ENCODE measurements at regions not wholly inside any gene's neighbourhood (a gene's known extent, or its start where the extent isn't known, plus 50 kb on each side); places are given as distances from the start of the nearest gene placed in this dataset.

- DNase-seq = no peak
Measured at GRCh38 chr22:27128461-27129085, 471.2 kb downstream of the MIAT start.

GRCh38 chr22:27129266-27129665 lies 471.9 kb downstream of the MIAT start:
- no peak for DNase-seq

- DNase-seq = no peak
Measured at GRCh38 chr22:27130906-27131305, 473.5 kb downstream of the MIAT start.

GRCh38 chr22:27131346-27131745 lies 474.0 kb downstream of the MIAT start:
- no peak for DNase-seq

- DNase-seq = no peak
Measured at GRCh38 chr22:27132400-27132799, 475.0 kb downstream of the MIAT start.

GRCh38 chr22:27133019-27133431 lies 475.6 kb downstream of the MIAT start:
- DNase-seq = no peak

- no peak for DNase-seq
Measured at GRCh38 chr22:27133681-27134314, 476.4 kb downstream of the MIAT start.

GRCh38 chr22:27134315-27134701 lies 476.9 kb downstream of the MIAT start:
- no peak for DNase-seq

GRCh38 chr22:27135031-27135981 lies 477.9 kb downstream of the MIAT start:
- DNase-seq = no peak

GRCh38 chr22:27136596-27136995 lies 479.2 kb downstream of the MIAT start:
- no peak for DNase-seq

- DNase-seq = no peak
Measured at GRCh38 chr22:27137871-27138337, 480.5 kb downstream of the MIAT start.

- DNase-seq = no peak
Measured at GRCh38 chr22:27138471-27138870, 481.1 kb downstream of the MIAT start.

- DNase-seq = no peak
Measured at GRCh38 chr22:27139935-27140511, 482.6 kb downstream of the MIAT start.

- DNase-seq = no peak
Measured at GRCh38 chr22:27142286-27142685, 484.9 kb downstream of the MIAT start.

- DNase-seq = no peak
Measured at GRCh38 chr22:27144321-27144720, 486.9 kb downstream of the MIAT start.

GRCh38 chr22:27146866-27147633 lies 489.7 kb downstream of the MIAT start:
- no peak for DNase-seq

- DNase-seq = no peak
Measured at GRCh38 chr22:27148055-27148454, 490.7 kb downstream of the MIAT start.

GRCh38 chr22:27148886-27149470 lies 491.6 kb downstream of the MIAT start:
- no peak for DNase-seq

GRCh38 chr22:27149921-27150543 lies 492.6 kb downstream of the MIAT start:
- no peak for DNase-seq

GRCh38 chr22:27150544-27150941 lies 493.2 kb downstream of the MIAT start:
- DNase-seq = no peak

GRCh38 chr22:27151407-27151806 lies 494.0 kb downstream of the MIAT start:
- DNase-seq = no peak

GRCh38 chr22:27152033-27152432 lies 494.6 kb downstream of the MIAT start:
- no peak for DNase-seq
